Breast epithelium (tissue), 4 donors: ENCODE measurements at regions not wholly inside any gene's neighbourhood (a gene's known extent, or its start where the extent isn't known, plus 50 kb on each side); places are given as distances from the start of the nearest gene placed in this dataset.

Experiments used
- DNase-seq, 2 donors: peaks; one replicate each; pipeline ENCODE4 v3.0.0-alpha.2; 2019; ENCODE audit warnings: low spot score in 2 of 2
- H3K27ac ChIP-seq, 2 donors: fragments of 200-600 bp; sonication (generic) in 1 of 2; one replicate each; pipeline ENCODE4 v1.5.1; 2016 to 2019; ENCODE audit warnings: mild to moderate bottlenecking in 1 of 2
- H3K27me3 ChIP-seq, 2 donors: fragments of 200-600 bp; sonication (generic) in 1 of 2; one replicate each; pipeline versions ENCODE4 v1.5.1 to v1.6.0; 2017 to 2019; ENCODE audit warnings: control low read depth in 1 of 2, mild to moderate bottlenecking in 1 of 2
- H3K36me3 ChIP-seq: fragments of 200-600 bp; one replicate; pipeline ENCODE4 v1.5.1; 2019
- H3K4me1 ChIP-seq, 2 donors: fragments of 200-600 bp; sonication (generic); one replicate each; pipeline ENCODE4 v1.5.1; 2016 to 2019; ENCODE audit warnings: control low read depth in 1 of 2
- H3K4me3 ChIP-seq, 3 donors: fragments of 200-600 bp; sonication (generic); 1 replicate in 2 of 3; 2 replicates in 1 of 3; pipeline ENCODE4 v1.5.1; 2016 to 2019; ENCODE audit warnings: mild to moderate bottlenecking in 3 of 3, moderate library complexity in 2 of 3
- H3K9me3 ChIP-seq, 2 donors: fragments of 200-600 bp; sonication (generic) in 1 of 2; one replicate each; pipeline ENCODE4 v1.5.1; 2016 to 2019; ENCODE audit warnings: control low read depth in 1 of 2
- POLR2A ChIP-seq: fragments of 450-650 bp; IDR thresholded peaks from one replicate; pipeline ENCODE4 v1.6.1; 2016; ENCODE audit warnings: antibody characterized with exemption, mild to moderate bottlenecking, moderate library complexity
- POLR2AphosphoS5 ChIP-seq, 3 donors: sonication (generic); formaldehyde crosslinking; IDR thresholded peaks; one replicate each; pipeline ENCODE4 v1.6.1; 2017; ENCODE audit warnings: antibody characterized with exemption in 3 of 3
- intact Hi-C: fragments of 100-400 bp; cut with DNase I; formaldehyde crosslinking; loops from one replicate; pipeline ENCODE4 v1.15.1; 2023; ENCODE audit warnings: low total_unique reads
- TF ChIP-seq, protein P1 (sequence below), 3 donors: fragments of 450-650 bp; IDR thresholded peaks; one replicate each; pipeline ENCODE4 v1.5.1; 2016 to 2017; ENCODE audit warnings: antibody characterized with exemption in 3 of 3, mild to moderate bottlenecking in 3 of 3, moderate library complexity in 3 of 3

DNA sequence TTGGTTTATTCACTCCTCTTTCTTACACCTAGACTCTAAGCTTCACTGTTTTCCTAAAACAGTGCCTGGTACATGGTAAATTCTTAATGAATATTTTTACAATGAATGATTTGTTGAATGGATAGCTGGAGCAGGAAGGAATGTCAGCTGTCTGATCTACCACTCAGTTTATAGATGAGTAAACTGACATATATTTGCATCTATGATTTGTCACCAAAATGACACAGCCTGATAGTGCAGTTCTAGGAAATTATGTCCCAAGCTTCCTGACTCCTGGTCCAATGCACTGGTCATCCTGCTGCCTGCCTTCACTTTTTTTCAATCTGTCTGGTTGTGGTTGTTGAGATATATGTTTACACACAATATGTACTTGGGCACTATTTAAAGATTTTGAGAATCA lies 651.7 kb upstream of the WWC1 start:
- DNase-seq = no peak
- H3K4me1 ChIP-seq = no peaks in the 10 kb centered on the region
- H3K36me3 ChIP-seq = no peaks in the 10 kb centered on the region
- no peak overlapping the region for H3K27ac ChIP-seq
- TF ChIP-seq POLR2AphosphoS5 (IDR thresholded peaks at IDR 0.05) (no peak), POLR2A (no peak)
- TF ChIP-seq, protein P1, sequence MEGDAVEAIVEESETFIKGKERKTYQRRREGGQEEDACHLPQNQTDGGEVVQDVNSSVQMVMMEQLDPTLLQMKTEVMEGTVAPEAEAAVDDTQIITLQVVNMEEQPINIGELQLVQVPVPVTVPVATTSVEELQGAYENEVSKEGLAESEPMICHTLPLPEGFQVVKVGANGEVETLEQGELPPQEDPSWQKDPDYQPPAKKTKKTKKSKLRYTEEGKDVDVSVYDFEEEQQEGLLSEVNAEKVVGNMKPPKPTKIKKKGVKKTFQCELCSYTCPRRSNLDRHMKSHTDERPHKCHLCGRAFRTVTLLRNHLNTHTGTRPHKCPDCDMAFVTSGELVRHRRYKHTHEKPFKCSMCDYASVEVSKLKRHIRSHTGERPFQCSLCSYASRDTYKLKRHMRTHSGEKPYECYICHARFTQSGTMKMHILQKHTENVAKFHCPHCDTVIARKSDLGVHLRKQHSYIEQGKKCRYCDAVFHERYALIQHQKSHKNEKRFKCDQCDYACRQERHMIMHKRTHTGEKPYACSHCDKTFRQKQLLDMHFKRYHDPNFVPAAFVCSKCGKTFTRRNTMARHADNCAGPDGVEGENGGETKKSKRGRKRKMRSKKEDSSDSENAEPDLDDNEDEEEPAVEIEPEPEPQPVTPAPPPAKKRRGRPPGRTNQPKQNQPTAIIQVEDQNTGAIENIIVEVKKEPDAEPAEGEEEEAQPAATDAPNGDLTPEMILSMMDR (IDR thresholded peaks at IDR 0.05) = no peak
- H3K4me3 ChIP-seq = no peak overlapping the region
- no peaks in the 10 kb centered on the region for H3K9me3 ChIP-seq
- H3K27me3 ChIP-seq = no peaks in the 10 kb centered on the region
- intact Hi-C loops = no loop called here

DNA sequence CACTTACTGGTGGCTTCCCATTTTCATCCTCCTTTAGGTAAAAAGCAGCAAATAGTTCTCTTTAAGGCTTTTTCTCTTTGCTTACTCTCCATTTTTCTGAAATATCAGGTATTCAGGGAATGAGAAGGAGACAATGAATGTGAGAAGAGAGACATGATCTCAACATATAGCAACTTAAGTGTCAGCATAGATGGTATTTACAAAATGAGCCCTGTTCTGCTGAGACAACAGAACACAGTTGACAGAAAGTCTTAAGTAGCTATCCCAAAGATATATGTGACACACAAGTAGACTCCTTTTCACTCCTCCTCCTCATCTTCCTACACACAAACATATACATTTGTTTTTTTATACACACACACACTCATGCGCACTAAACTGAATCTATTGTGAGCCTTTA lies 649.3 kb upstream of the WWC1 start:
- no peak for TF ChIP-seq POLR2AphosphoS5 (IDR thresholded peaks at IDR 0.05)
- TF ChIP-seq POLR2A = no peak
- TF ChIP-seq, protein P1 (IDR thresholded peaks at IDR 0.05) = no peak
- no peak overlapping the region for H3K4me3 ChIP-seq
- intact Hi-C loops = no loop called here
- no peaks in the 10 kb centered on the region for H3K9me3 ChIP-seq
- H3K36me3 ChIP-seq = no peaks in the 10 kb centered on the region
- H3K4me1 ChIP-seq = no peaks in the 10 kb centered on the region
- no peak overlapping the region for H3K27ac ChIP-seq
- no peaks in the 10 kb centered on the region for H3K27me3 ChIP-seq
- no peak for DNase-seq

DNA sequence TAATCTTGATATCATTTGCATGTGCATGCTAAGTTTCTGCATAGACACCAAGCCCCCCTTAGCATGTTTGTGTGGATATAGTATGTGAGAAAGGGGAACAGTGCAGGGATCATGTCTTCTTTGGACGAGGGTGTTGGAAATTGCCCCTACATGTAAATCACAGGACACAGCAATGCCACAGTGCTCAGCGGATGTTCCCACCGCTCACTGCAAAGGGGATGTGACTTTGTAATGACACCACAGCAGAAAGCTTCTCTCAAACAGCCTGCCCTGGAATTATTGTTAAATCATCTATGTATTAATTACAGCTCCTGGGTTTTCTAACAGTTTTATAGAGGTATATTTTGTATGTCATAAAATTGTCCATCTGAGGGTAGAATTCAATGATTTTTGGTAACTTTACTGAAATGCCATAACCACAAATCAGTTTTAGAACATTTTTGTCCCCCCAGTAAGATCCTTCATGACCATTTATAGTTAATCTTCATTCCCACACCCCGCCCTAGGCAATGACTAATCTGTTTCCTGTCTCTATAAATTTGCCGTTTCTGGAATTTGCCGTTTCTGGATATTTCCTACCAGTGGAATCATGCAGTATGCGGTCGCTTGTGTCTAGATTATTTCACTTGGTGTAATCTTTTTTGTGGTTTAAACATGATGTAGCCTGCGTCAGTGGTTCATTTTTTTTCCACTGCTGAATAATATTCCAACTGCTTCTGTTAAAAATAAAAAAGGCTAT lies 648.5 kb upstream of the WWC1 start:
- H3K27me3 ChIP-seq = no peaks in the 10 kb centered on the region
- no peak for TF ChIP-seq POLR2AphosphoS5 (IDR thresholded peaks at IDR 0.05)
- no peak for TF ChIP-seq POLR2A
- TF ChIP-seq, protein P1 (IDR thresholded peaks at IDR 0.05) = no peak
- no peaks in the 10 kb centered on the region for H3K9me3 ChIP-seq
- intact Hi-C loops = no loop called here
- DNase-seq = no peak
- no peak overlapping the region for H3K4me3 ChIP-seq
- H3K27ac ChIP-seq = no peak overlapping the region
- no peaks in the 10 kb centered on the region for H3K4me1 ChIP-seq
- H3K36me3 ChIP-seq = no peaks in the 10 kb centered on the region

DNA sequence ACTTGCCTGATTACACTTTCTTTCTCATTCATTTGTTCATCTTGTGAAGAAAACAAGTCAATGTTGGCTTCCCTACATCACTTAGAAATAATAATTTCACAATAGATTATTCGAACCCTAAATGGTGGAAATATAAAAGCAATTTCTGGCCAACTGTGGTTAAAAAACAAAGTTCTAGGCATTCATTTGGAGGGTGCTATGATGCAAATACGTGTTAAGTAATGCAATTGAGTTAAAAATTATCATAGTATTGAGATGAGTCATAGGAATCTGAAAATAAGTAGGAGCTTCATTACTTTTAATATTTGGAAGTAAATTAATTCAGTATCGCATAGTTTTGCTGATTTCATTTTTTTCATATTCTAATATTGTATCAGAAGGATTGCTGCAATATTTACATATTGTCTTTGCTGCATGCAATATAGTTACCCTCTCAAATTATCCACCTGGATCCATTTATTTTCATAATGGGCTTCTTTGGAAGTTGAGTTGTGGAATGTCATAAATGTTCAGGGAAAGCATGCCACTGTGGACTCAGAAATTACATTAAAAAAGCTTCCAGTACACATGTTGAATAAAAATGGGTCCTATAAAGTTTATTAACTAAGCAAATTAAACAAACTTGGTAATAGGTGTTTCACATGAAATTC lies 647.7 kb upstream of the WWC1 start:
- H3K27ac ChIP-seq = no peak overlapping the region
- intact Hi-C loops = no loop called here
- no peak overlapping the region for H3K4me3 ChIP-seq
- no peak for DNase-seq
- H3K36me3 ChIP-seq = no peaks in the 10 kb centered on the region
- H3K9me3 ChIP-seq = no peaks in the 10 kb centered on the region
- no peaks in the 10 kb centered on the region for H3K4me1 ChIP-seq
- no peaks in the 10 kb centered on the region for H3K27me3 ChIP-seq
- no peak for TF ChIP-seq POLR2AphosphoS5 (IDR thresholded peaks at IDR 0.05)
- TF ChIP-seq, protein P1 (IDR thresholded peaks at IDR 0.05) = no peak
- TF ChIP-seq POLR2A = no peak

DNA sequence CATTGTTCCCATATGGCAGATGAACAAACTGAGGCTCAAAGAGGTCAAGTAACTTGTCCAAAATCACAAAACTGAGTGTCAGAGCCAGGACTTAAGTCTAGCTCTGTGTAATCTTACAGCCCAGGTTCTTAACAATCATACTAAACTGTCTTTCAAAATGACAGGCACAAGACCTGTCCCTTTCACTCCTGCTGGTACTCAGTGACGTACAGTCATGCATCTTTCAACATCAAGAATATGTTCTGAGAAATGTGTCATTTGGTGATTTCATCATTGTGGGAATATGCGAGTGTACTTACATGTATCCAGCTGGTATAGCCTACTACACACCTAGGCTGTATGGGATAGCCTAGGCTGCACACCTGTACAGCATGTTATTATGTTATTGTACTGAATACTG lies 646.8 kb upstream of the WWC1 start:
- Histone ChIP-seq H3K36me3 (no peaks in the 10 kb centered on the region), H3K9me3 (no peaks in the 10 kb centered on the region), H3K27ac (no peak overlapping the region), H3K27me3 (no peaks in the 10 kb centered on the region), H3K4me3 (no peak overlapping the region), H3K4me1 (no peaks in the 10 kb centered on the region)
- no peak for DNase-seq
- no peak for TF ChIP-seq POLR2AphosphoS5 (IDR thresholded peaks at IDR 0.05)
- intact Hi-C loops = no loop called here
